Cerebellar nuclear complex (tissue), 1 donor: ENCODE measurements at regions not wholly inside any gene's neighbourhood (a gene's known extent, or its start where the extent isn't known, plus 50 kb on each side); places are given as distances from the start of the nearest gene placed in this dataset.
A peak's percentile ranks its signal among the peaks of the same experiment; 100 is the strongest.

Source experiments
- DNase-seq, 2 experiments: peaks; one replicate each; lab custom pipeline; 2025; lab: John Stamatoyannopoulos, UW

DNA sequence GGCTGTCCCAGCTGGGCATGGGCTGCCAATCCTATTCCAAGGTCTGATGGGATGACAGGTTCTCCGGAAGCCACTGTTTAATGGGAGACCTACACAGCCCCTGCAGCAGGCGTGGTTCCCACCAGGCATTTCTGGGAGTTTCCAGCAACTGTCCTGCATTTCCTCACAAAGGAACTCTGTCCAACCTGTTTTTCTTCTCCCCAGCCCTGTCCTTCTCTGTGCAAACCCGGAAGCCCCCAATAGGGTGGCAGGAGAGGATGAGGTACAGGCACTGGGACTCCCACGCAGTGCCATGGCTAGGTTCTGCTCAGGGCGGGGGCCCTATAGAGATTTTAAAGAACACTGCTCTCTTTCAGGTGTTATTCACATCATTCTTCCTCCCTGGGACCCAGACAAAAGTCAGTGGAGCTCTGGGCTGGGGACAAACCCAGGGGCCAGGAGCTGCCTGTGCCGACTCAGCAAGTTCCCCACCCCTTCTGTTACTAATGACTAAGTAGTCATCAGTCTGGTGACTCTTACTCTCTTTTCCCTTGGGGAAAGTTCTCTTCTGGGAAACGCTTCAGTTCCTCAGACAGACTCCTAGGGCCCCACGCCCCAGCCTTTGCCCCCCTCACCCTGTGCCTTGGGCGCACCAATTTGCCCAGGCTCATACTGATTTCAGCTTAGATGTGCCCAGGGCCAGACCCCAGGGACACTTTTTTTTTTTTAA is 97.7 kb downstream of the CD47 start:
- DNase-seq = no peak

- no peak for DNase-seq
Observed at GRCh38 chr3:107990926-107991325, 99.9 kb downstream of the CD47 start.

- DNase-seq = no peak
Observed at GRCh38 chr3:107990433-107990832, 100.4 kb downstream of the CD47 start.

DNA sequence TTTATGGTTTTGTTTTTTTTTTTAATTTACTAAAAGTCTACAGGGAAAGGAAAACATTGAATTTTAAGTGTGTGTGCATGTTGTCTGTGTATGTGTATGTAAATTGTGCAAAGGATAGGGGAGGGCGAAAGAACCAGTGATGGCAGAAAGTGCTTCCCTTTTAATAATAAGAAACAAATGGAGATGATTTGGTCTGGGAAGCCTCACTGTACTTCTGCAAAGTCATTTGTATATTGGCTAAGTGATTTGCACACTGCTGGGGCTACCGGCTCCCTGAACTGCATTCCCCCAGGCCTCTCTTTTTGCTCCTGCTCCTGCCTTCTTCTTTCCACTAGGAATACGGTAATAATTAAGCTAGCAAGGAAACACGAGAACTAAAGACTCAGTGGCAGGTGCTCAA is 101.2 kb downstream of the CD47 start:
- DNase-seq = no peak

DNA sequence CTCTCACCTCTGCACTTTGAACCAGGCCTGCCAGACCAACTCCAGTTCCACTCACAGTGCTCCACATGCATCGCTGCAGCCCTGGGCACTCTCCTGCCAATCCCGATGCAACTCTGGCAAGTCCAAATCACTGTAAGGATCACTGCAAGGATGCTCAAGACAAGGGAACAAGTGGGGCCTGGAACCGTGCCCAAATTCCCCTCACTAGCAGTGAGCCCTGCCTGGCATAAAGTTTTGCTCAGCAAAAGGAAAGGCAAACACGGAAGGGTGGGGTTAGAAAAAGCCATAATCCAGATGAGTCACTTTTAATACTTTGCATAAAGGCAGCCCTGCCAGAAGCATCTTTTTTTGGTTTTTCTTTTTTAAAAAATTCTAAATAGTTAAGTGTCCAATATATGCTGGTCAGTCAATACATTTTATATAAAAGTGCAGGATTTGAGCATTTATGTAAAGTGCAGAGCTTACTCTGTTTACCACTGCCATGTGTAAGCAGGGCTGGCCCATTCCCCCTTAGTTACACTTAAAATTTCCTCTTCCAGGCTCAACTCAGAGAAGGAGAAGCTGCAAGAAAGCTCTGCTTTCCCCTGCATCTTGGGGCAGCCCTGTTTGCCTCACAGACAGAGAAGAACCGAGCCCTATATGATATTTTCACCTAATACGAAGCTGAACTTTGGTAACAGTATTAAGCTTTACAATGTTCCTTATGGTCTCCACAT is 102.2 kb downstream of the CD47 start:
- no peak for DNase-seq

DNA sequence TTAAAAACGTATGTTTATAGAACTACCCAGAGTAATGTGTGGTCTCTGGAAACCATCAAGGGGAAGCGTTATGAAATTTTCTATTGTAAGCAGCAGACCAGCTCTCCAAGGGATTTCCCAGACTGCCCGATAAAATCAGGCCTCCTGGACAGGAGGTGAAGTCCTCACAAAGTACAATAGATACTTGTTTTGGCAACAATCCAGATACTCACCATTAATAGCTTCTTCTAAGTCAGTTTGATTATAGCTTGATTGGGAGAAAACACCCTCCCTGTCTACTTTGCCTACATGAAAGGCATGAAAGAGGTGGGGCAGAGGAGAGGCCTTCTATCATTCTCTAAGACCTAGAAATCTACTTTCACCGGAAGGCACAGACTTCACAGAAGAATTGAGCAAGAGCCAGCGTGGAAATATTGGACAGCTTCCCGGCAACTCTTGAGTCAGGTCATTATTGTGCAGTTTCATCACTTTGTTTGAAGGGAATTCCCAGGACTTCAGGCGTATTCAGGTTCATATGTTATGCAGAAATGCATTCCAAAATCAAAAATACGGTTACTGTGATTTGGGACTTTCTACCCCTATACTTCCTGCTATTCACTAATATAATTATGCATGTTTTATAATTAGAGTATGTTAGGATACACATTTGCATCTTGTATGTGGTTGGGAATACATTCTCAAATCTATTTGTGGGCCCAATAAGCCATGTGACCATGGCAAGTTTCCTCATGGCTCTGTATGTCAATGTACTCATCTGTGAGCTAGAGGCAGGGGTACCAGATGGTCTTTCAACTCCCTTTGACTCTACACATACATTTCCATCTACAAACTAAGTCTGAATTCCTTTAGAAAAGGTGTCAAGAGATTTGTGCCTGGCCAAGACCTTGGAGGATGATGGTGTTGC is 103.5 kb downstream of the CD47 start:
- no peak for DNase-seq

DNA sequence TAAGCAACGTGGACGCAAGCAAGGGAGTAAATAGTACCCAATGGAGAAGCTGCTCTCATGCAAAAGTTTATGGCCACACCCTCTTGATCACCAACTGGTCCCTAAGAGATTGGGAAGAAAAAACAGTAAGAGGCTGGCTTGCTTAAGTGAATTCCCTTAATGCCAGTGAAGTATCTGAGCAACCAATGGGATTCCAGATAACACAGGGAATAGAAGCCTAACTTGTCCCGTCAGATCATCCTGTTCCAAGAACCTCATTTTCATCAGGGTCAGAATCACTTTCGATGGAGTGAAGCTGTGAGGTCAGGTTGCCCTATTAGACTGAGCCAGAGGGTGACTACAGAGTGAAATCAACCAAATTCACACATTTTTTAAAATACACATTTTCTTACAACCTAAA is 104.3 kb downstream of the CD47 start:
- no peak for DNase-seq

GRCh38 chr3:107985496-107985895 is 105.3 kb downstream of the CD47 start:
- DNase-seq = no peak

- no peak for DNase-seq
Observed at GRCh38 chr3:107983247-107983646, 107.6 kb downstream of the CD47 start.

DNA sequence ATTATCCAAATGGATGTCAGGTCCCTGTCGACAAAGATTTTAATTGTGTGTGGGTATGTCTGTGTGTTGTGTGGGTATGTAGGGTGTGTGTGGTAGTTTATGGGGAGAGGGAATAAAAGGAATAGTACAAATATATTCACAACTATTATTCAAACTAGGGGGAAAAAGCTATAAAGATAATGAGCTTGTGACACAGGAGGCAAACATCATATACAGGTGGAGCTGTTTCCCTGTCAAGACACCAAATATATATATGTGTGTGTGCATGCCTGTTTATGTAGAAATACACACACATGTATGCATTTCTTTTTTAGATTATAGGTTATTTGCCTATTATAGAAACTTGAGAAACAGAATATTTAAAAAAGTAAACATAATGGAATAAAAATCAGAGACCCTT is 108.7 kb downstream of the CD47 start:
- DNase-seq = no peak

GRCh38 chr3:107981471-107982111 is 109.2 kb downstream of the CD47 start:
- peak; percentile 89 to 98 for DNase-seq

GRCh38 chr3:107979538-107979937 is 111.3 kb downstream of the CD47 start:
- peak in 1 of 2 experiments; percentile 66 for DNase-seq

DNA sequence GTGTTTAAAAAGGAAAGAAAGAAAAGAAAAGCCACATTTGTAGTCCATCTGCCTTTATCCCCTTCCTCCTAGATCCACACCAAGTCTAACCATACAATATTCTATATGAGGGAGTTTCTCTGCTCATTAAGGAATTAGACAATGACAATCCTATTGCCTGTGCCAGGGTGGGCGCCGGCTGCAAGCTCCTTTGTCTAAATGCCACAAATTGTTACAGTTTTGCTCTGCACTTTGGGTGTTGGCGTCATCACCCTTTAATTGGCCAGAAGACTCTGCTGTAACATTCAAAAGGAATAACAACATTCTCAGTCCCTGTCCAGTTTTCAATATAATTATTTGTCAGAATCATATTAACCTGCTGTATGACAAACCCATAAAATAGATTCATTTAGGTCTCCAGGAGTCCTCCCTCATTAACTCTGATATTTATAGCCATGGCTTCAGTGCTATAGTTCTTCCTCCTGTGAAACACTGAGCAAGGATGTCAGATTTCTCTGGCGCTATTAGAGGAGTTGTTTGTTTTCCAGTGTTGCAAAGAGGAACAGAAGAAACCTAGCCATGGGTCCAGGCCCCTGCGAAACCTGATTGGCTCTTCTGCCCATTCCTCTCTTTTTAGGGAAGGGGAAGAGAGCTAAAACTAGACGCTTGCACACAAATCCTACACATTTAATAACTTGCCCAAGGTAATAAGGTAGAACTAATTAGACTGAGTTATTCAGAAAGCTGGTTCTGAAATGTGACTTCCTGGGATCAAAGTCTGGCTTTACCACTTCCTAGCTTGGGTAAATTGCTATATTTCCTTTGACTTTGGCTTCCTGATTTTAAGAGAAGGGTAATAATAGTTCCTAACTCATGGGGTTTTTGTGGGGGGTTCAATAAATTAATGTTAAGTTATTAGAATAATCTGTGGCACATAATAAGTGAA is 112.4 kb downstream of the CD47 start:
- no peak for DNase-seq

DNA sequence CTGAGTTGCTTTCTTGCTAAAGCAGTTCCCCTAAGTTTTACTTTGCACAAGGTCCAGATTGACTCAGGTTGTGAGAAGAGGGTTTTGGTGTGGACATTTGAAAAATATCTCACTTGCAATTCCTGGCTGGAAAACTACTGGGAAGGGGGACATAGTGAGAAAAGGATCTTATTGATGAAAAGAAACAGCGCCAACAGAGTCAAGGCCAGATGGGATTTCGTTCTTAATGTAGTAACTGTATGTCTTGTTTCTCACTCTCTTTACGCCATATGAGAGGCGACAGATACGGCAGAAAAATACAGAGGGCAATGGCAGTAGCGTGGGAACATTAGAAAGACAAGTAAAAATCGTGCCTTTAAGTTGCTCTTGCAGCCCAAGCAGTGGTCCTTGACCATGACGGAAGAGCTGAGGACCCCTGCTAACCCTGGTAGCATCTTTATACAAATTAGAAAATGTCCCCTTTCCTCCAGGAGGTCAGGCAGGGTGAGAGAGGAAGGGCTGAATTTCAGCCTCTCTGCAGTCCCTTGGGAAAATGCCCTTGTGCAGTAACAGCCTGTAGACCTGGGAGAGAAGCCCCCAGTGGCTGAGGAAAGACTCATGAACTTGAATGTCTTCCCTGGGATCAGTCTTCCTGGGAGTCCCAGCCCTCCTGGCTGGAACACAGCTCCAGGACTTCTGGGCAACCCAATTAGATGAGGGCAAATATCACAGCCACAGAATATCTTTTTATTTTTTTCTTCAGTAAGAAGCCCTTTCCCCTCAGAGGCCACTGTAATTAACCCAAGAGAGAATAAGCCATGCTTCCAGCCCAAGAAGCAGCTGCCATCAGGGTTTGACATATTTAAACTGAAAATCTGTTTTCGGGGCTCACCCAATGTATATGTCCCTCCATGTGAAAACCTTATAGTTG is 113.4 kb downstream of the CD47 start:
- DNase-seq = no peak

- no peak for DNase-seq
Observed at GRCh38 chr3:107976202-107976800, 114.5 kb downstream of the CD47 start.

DNA sequence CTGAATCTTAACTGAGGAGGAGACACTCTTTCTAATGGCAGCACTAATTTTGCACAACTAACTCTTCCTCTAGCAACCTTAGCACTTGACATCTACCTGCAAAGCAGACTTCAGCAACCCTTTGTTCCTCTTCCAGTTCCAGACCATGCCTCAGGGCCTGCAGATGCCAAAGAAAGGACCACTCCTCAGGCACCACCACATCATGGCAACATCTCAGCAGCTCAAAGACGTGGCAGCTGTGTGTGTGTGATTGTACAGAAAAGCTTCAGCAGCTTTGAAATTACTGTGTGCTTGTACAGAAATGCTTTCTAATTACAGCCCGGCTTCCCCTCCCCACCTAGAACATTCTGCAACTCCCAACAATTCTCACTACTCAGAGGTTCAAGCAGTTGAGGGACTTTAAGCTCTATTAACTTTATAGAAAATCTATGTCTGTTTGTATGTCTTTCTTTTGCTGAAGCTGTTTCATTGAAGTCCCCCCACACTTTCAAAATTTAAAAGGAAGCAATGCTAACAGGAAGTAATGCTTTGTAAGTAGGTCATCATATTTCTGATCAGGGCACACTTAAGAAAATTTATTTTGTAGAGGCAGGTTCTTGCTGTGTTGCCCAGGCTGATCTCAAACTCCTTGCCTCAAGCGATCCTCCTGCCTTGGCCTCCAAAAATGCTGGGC is 115.2 kb downstream of the CD47 start:
- DNase-seq = no peak

GRCh38 chr3:107973961-107974360 is 116.9 kb downstream of the CD47 start:
- DNase-seq = no peak

DNA sequence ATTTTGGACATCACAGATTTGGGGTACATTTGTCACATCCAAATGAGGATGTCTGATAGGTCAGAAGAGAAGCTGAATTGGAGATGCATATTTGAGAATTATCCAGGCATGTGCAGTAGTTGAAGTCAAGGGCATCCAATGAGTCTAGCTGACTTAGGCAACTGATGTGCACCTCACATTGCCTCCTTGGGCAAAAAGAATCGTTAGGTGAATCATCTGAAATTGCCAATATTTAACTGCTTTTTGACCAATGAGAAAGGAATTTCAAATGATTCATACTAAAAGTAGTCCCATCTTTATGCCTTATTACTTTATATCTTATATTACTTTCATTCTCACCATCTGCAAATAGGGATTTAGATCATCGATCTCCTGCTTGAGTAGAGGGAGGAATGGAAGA is 117.7 kb downstream of the CD47 start:
- DNase-seq = no peak

DNA sequence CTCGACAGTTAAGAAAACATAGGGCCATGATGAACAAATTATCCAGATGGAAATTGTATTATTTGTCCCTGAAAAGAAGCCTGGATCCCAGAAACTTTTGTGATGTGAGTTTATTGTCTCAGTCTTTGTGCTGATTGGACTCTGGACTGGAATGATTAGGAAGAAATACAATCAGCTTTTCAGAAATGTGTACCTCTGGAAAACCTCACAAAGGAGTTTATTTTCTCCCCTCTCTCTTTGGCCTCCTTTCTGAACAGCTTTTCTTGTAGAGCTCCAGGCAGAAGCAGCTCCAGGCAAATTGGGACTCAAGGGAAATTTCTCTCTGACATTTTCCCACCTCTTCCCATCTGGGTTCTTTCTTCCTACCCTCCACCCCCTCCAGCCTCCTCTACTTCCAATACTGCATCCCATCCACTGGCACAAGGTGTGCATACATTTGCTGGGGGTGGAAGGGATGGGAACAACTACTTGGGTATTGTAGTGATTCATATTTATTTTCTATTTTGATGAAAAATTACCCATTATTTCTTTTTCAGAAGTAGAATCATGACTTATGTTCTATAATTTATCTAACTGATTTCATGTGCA is 119.7 kb downstream of the CD47 start:
- DNase-seq = no peak
